ENCODE measurements at regions not wholly inside any gene's neighbourhood (a gene's known extent, or its start where the extent isn't known, plus 50 kb on each side); places are given as distances from the start of the nearest gene placed in this dataset.

GRCh38 chr2:71864085-71864484, 283.6 kb downstream of the CYP26B1 start:
- TF ChIP-seq GATA3 (IDR thresholded peaks at IDR 0.05; ENCODE audit: low read depth, low read length): no peak
- TF ChIP-seq GATA2 (IDR thresholded peaks at IDR 0.05; ENCODE audit: low read depth, low read length): no peak

GRCh38 chr2:71863396-71863795, 284.3 kb downstream of the CYP26B1 start:
- TF ChIP-seq GATA3 (IDR thresholded peaks at IDR 0.05; ENCODE audit: low read depth, low read length) (no peak), GATA2 (IDR thresholded peaks at IDR 0.05; ENCODE audit: low read depth, low read length) (no peak)

DNA sequence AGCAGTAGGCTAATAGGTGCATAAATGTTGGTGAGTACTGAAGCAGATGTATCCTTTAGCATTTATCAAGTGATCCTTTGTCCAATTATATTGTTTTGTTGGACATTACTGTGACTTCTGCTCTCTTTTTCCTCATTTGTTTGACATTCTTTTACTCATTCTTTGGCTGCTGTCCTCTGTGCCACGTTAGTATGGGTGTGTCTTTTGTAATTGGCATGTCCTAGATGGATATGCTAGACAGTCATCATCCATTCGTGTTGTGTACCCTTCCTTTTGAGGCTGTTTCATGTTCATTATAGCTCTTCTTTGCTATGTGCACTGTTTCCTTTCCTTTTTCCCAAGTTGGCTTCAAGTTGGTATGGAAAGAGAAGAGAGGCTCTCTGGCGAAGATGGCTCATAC, 284.7 kb downstream of the CYP26B1 start:
- TF ChIP-seq GATA2 (IDR thresholded peaks at IDR 0.05; ENCODE audit: low read depth, low read length): no peak
- no peak for TF ChIP-seq GATA3 (IDR thresholded peaks at IDR 0.05; ENCODE audit: low read depth, low read length)

DNA sequence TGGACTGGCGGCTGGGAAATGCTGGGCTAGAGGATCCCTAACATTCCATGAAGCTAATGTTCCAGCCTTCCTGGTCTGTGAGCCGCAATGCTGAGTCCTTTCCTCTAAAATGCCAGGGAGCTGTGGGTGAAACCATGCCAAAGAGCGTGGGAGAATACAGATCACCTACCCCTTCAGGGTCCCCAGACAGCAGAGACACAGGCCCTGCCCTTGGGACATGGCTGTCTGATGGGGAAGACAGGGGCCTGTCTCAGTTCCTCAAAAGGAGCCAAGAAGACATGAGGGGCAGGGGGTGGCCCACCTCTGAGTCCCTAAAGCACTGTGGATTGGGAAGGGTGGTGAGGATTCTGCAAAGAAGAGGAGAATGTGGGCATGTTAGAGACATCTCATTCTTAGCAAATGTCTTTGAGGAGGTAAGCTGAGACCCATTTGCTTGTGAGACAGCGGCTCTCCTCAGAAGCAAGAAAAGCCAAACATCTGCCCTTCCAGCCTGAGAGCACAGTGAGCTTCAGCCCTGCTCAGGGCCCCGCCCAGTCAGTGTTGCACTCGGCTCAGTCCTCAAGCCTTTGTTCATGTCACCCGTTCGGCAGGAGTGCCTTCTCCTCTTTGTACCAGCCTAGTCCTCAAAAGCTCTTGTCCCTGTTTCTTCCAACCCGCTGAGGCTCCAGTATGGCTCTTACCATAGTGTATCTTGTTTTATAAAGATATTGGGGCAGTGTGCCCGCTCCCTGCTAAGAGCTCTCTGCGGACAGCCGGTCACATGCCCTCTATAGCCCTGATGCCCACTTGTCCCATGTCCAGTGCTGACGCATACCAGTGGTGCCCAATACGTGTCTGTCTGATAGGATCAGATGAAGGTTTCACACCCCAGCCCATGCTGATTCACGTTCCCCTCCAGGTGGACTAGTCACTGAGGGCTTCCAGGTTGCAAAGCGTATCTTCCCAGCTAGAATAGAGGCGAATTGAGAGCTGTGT, 286.2 kb downstream of the CYP26B1 start:
- TF ChIP-seq GATA3 (IDR thresholded peaks at IDR 0.05; ENCODE audit: low read depth, low read length): no peak
- no peak for TF ChIP-seq GATA2 (IDR thresholded peaks at IDR 0.05; ENCODE audit: low read depth, low read length)

- TF ChIP-seq GATA2 (IDR thresholded peaks at IDR 0.05; ENCODE audit: low read depth, low read length) (no peak), GATA3 (IDR thresholded peaks at IDR 0.05; ENCODE audit: low read depth, low read length) (no peak)
Observed at GRCh38 chr2:71860381-71860926, 287.2 kb downstream of the CYP26B1 start.

GRCh38 chr2:71859211-71859847, 288.3 kb downstream of the CYP26B1 start:
- no peak for TF ChIP-seq GATA2 (IDR thresholded peaks at IDR 0.05; ENCODE audit: low read depth, low read length)
- TF ChIP-seq GATA3 (IDR thresholded peaks at IDR 0.05; ENCODE audit: low read depth, low read length): no peak

- TF ChIP-seq GATA2 (IDR thresholded peaks at IDR 0.05; ENCODE audit: low read depth, low read length): no peak
- no peak for TF ChIP-seq GATA3 (IDR thresholded peaks at IDR 0.05; ENCODE audit: low read depth, low read length)
Observed at GRCh38 chr2:71858071-71858470, 289.6 kb downstream of the CYP26B1 start.

GRCh38 chr2:71857636-71858035, 290.0 kb downstream of the CYP26B1 start:
- TF ChIP-seq GATA3 (IDR thresholded peaks at IDR 0.05; ENCODE audit: low read depth, low read length) (no peak), GATA2 (IDR thresholded peaks at IDR 0.05; ENCODE audit: low read depth, low read length) (no peak)

DNA sequence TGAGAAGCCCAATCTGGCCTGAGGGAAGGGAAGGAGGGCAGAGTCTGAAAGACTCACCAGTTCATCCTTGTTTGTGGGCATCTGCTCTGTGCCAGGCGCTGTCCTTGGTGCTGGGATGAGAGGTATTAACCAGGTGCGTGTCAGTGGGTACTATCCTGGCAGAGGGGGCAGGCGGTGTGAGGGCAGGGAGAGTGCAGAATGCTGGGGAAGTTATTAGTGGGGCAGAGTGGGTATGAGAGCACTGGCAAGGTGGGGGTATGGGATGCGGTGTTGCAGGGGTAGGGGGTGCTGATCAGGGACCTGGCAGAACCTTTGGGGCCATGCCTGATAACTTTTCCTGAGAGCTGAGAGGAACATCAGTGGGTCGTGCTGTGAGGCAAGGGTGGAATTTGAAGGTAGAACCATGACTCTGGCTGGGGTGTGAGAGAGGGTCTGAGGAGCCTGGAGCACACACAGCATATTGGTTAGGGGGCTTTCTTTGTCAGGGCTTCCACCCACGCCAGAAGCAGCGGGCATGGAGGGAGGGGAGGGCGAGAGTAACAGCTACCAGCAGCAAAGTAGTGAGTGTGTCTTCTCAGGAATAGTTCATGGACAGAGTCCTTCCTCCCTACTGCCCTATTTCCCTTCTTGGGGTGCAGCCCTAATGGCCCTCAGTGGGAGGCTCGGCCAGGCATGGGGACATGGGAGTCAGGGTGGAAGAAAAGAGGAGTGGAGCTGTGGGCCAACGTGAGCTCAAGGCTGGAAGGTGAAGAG, 290.7 kb downstream of the CYP26B1 start:
- TF ChIP-seq GATA2 (IDR thresholded peaks at IDR 0.05; ENCODE audit: low read depth, low read length): no peak
- TF ChIP-seq GATA3 (IDR thresholded peaks at IDR 0.05; ENCODE audit: low read depth, low read length): no peak

GRCh38 chr2:71853858-71854257, 293.8 kb downstream of the CYP26B1 start:
- TF ChIP-seq GATA2 (IDR thresholded peaks at IDR 0.05; ENCODE audit: low read depth, low read length): no peak
- TF ChIP-seq GATA3 (IDR thresholded peaks at IDR 0.05; ENCODE audit: low read depth, low read length): no peak

DNA sequence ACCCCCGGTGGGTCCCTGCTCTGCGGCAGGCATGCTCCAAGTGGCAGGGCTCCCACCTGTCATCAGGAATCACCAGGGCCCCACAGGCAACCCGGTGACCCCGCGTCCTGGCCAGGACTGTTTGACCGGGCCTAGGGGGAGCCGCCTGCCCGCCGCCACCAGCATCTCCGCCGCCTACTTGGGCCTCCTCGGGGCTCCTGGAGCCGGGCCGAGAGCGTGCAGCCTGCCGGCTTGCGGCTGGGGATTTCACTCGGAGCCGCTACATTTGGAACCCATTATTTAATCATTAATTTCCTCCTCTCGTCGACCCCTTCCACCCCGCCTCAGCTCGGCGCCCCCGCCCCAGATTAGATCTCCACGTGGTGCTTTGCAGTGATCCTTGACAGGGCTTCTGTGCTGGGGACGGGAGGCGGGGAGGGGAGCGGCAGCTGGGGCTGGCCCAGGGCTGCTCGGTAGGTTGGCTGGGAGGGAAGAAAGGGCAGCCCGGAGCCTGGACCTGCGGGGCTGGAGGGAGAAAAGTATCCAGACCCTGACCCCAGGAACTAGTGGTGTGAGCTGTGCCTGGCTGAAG, 295.4 kb downstream of the CYP26B1 start:
- no peak for TF ChIP-seq GATA2 (IDR thresholded peaks at IDR 0.05; ENCODE audit: low read depth, low read length)
- TF ChIP-seq GATA3 (IDR thresholded peaks at IDR 0.05; ENCODE audit: low read depth, low read length): no peak

GRCh38 chr2:71851094-71851750, 296.4 kb downstream of the CYP26B1 start:
- TF ChIP-seq GATA3 (IDR thresholded peaks at IDR 0.05; ENCODE audit: low read depth, low read length) (no peak), GATA2 (IDR thresholded peaks at IDR 0.05; ENCODE audit: low read depth, low read length) (no peak)

DNA sequence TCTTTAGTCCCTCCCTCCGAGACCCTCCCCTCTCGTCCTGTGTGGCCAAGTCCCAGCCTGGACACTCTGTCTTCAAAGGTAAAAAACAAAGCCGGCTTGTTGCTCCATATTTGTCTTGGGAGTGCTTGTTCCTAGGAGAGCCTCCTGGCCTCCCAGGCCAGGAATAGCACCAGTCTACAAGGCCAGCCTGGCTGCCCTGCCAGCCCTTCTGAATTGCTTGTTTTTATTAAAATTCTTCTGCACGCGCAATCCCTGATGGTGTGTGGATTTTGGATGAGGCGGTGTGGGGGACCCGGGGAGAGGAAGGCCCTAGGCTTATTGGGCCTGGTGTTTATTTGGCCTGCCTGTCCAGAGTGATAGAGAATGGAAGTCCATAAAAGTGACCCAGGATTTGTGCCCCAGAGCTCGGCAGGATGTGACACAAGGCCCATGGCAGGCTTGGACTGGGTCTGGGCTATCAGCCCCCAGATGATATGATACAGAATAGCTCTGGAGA, 297.3 kb downstream of the CYP26B1 start:
- TF ChIP-seq GATA2 (IDR thresholded peaks at IDR 0.05; ENCODE audit: low read depth, low read length) (peak; percentile 50; the same call in 1 of the 2 replicates), GATA3 (IDR thresholded peaks at IDR 0.05; ENCODE audit: low read depth, low read length) (no peak)
